ENCODE measurements at regions not wholly inside any gene's neighbourhood (a gene's known extent, or its start where the extent isn't known, plus 50 kb on each side); places are given as distances from the start of the nearest gene placed in this dataset.

- Mint-ChIP-seq H3K4me3 (no peak overlapping the region), H3K27me3 (no peaks in the 10 kb centered on the region), H3K4me1 (no peaks in the 10 kb centered on the region), H3K9me3 (no peaks in the 10 kb centered on the region), H3K27ac (no peak overlapping the region), H3K36me3 (ENCODE audit: low read depth) (no peaks in the 10 kb centered on the region)
- DNase-seq, result no peak
- ChIA-PET POLR2A (no interaction called here), CTCF (no interaction called here)
Observed at GRCh38 chr10:129259128-129259815, 207.8 kb upstream of the MGMT start.

- Mint-ChIP-seq H3K9me3 (peaks cover under 1% of the 10 kb centered on the region), H3K4me1 (no peaks in the 10 kb centered on the region), H3K36me3 (ENCODE audit: low read depth) (no peaks in the 10 kb centered on the region), H3K27ac (no peak overlapping the region), H3K27me3 (no peaks in the 10 kb centered on the region), H3K4me3 (no peak overlapping the region)
- ChIA-PET POLR2A (no interaction called here), CTCF (no interaction called here)
- no peak for DNase-seq
Observed at GRCh38 chr10:129272176-129272575, 194.9 kb upstream of the MGMT start.

GRCh38 chr10:129272866-129273650 lies 194.0 kb upstream of the MGMT start:
- Mint-ChIP-seq H3K4me1 (no peaks in the 10 kb centered on the region), H3K27me3 (no peaks in the 10 kb centered on the region), H3K4me3 (no peak overlapping the region), H3K9me3 (peaks cover 2% of the 10 kb centered on the region), H3K27ac (no peak overlapping the region), H3K36me3 (ENCODE audit: low read depth) (no peaks in the 10 kb centered on the region)
- no peak for DNase-seq
- ChIA-PET CTCF (no interaction called here), POLR2A (no interaction called here)

- ChIA-PET POLR2A (no interaction called here), CTCF (no interaction called here)
- no peaks in the 10 kb centered on the region for H3K36me3 Mint-ChIP-seq (ENCODE audit: low read depth)
- peaks cover 2% of the 10 kb centered on the region for H3K9me3 Mint-ChIP-seq
- DNase-seq, result no peak
- no peak overlapping the region for H3K4me3 Mint-ChIP-seq
- no peaks in the 10 kb centered on the region for H3K27me3 Mint-ChIP-seq
- no peaks in the 10 kb centered on the region for H3K4me1 Mint-ChIP-seq
- no peak overlapping the region for H3K27ac Mint-ChIP-seq
Observed at GRCh38 chr10:129273860-129274259, 193.2 kb upstream of the MGMT start.

GRCh38 chr10:129274748-129275474 lies 192.1 kb upstream of the MGMT start:
- POLR2A ChIA-PET, result no interaction called here
- H3K9me3 Mint-ChIP-seq, result peaks cover 2% of the 10 kb centered on the region
- H3K36me3 Mint-ChIP-seq (ENCODE audit: low read depth), result no peaks in the 10 kb centered on the region
- DNase-seq, result no peak
- H3K4me1 Mint-ChIP-seq, result no peaks in the 10 kb centered on the region
- CTCF ChIA-PET, result no interaction called here
- H3K27ac Mint-ChIP-seq, result no peak overlapping the region
- no peaks in the 10 kb centered on the region for H3K27me3 Mint-ChIP-seq
- no peak overlapping the region for H3K4me3 Mint-ChIP-seq

- ChIA-PET CTCF (no interaction called here), POLR2A (no interaction called here)
- no peak for DNase-seq
- Mint-ChIP-seq H3K27me3 (no peaks in the 10 kb centered on the region), H3K4me1 (no peaks in the 10 kb centered on the region), H3K9me3 (peaks cover 2% of the 10 kb centered on the region), H3K4me3 (no peak overlapping the region), H3K36me3 (ENCODE audit: low read depth) (no peaks in the 10 kb centered on the region), H3K27ac (no peak overlapping the region)
Observed at GRCh38 chr10:129275886-129276285, 191.2 kb upstream of the MGMT start.

GRCh38 chr10:129277084-129277483 lies 190.0 kb upstream of the MGMT start:
- Mint-ChIP-seq H3K4me1 (no peaks in the 10 kb centered on the region), H3K9me3 (peaks cover 2% of the 10 kb centered on the region), H3K27me3 (peaks cover 2% of the 10 kb centered on the region), H3K36me3 (ENCODE audit: low read depth) (no peaks in the 10 kb centered on the region), H3K27ac (no peak overlapping the region), H3K4me3 (no peak overlapping the region)
- no peak for DNase-seq
- ChIA-PET CTCF (no interaction called here), POLR2A (no interaction called here)

- Mint-ChIP-seq H3K9me3 (peaks cover 2% of the 10 kb centered on the region), H3K27ac (no peak overlapping the region), H3K4me1 (no peaks in the 10 kb centered on the region), H3K4me3 (no peak overlapping the region), H3K27me3 (peaks cover 2% of the 10 kb centered on the region), H3K36me3 (ENCODE audit: low read depth) (no peaks in the 10 kb centered on the region)
- no peak for DNase-seq
- ChIA-PET POLR2A (no interaction called here), CTCF (no interaction called here)
Observed at GRCh38 chr10:129277841-129278240, 189.2 kb upstream of the MGMT start.

- ChIA-PET CTCF (no interaction called here), POLR2A (no interaction called here)
- H3K36me3 Mint-ChIP-seq (ENCODE audit: low read depth), result no peaks in the 10 kb centered on the region
- no peaks in the 10 kb centered on the region for H3K4me1 Mint-ChIP-seq
- no peak for DNase-seq
- H3K9me3 Mint-ChIP-seq, result peaks cover 2% of the 10 kb centered on the region
- H3K27ac Mint-ChIP-seq, result no peak overlapping the region
- H3K27me3 Mint-ChIP-seq, result peaks cover 2% of the 10 kb centered on the region
- no peak overlapping the region for H3K4me3 Mint-ChIP-seq
Observed at GRCh38 chr10:129278686-129279085, 188.4 kb upstream of the MGMT start.

- CTCF ChIA-PET, result no interaction called here
- no peaks in the 10 kb centered on the region for H3K36me3 Mint-ChIP-seq (ENCODE audit: low read depth)
- H3K4me3 Mint-ChIP-seq, result no peak overlapping the region
- H3K9me3 Mint-ChIP-seq, result peaks cover 2% of the 10 kb centered on the region
- no peak overlapping the region for H3K27ac Mint-ChIP-seq
- POLR2A ChIA-PET, result no interaction called here
- H3K27me3 Mint-ChIP-seq, result peaks cover 2% of the 10 kb centered on the region
- H3K4me1 Mint-ChIP-seq, result no peaks in the 10 kb centered on the region
- DNase-seq, result no peak
Observed at GRCh38 chr10:129279446-129280154, 187.4 kb upstream of the MGMT start.

- ChIA-PET POLR2A (no interaction called here), CTCF (no interaction called here)
- H3K9me3 Mint-ChIP-seq, result peaks cover 2% of the 10 kb centered on the region
- no peak for DNase-seq
- H3K4me3 Mint-ChIP-seq, result no peak overlapping the region
- no peak overlapping the region for H3K27ac Mint-ChIP-seq
- H3K4me1 Mint-ChIP-seq, result no peaks in the 10 kb centered on the region
- no peaks in the 10 kb centered on the region for H3K36me3 Mint-ChIP-seq (ENCODE audit: low read depth)
- peaks cover 2% of the 10 kb centered on the region for H3K27me3 Mint-ChIP-seq
Observed at GRCh38 chr10:129280155-129280502, 186.9 kb upstream of the MGMT start.

- H3K9me3 Mint-ChIP-seq, result peaks cover 2% of the 10 kb centered on the region
- H3K27me3 Mint-ChIP-seq, result peaks cover 2% of the 10 kb centered on the region
- no peak overlapping the region for H3K4me3 Mint-ChIP-seq
- DNase-seq, result no peak
- ChIA-PET CTCF (no interaction called here), POLR2A (no interaction called here)
- H3K27ac Mint-ChIP-seq, result no peak overlapping the region
- H3K4me1 Mint-ChIP-seq, result no peaks in the 10 kb centered on the region
- no peaks in the 10 kb centered on the region for H3K36me3 Mint-ChIP-seq (ENCODE audit: low read depth)
Observed at GRCh38 chr10:129280908-129281586, 186.0 kb upstream of the MGMT start.

- Mint-ChIP-seq H3K4me3 (no peak overlapping the region), H3K9me3 (no peaks in the 10 kb centered on the region), H3K36me3 (ENCODE audit: low read depth) (no peaks in the 10 kb centered on the region), H3K4me1 (no peaks in the 10 kb centered on the region), H3K27ac (no peak overlapping the region), H3K27me3 (peaks cover 4% of the 10 kb centered on the region)
- no peak for DNase-seq
- POLR2A ChIA-PET, result no interaction called here
- CTCF ChIA-PET, result no interaction called here
Observed at GRCh38 chr10:129285459-129285858, 181.6 kb upstream of the MGMT start.
